CD14-positive monocyte (primary cell): ENCODE measurements at regions not wholly inside any gene's neighbourhood (a gene's known extent, or its start where the extent isn't known, plus 50 kb on each side); places are given as distances from the start of the nearest gene placed in this dataset.

Source experiments
- DNase-seq, 3 donors: peaks; one replicate each; pipeline ENCODE4 v3.0.0-alpha.2; 2011 to 2022
- H2AFZ ChIP-seq: 2 replicates; pipeline ENCODE4 v1.6.0; 2012; ENCODE audit warnings: mild to moderate bottlenecking, low read depth, low read length, inconsistent platforms; ENCODE audit not compliant: insufficient read depth, poor library complexity, severe bottlenecking
- H3K27ac ChIP-seq, 2 donors: 1 replicate in 1 of 2; 2 replicates in 1 of 2; pipeline ENCODE4 v1.5.1; 2012 to 2013; ENCODE audit warnings: low read length in 2 of 2, control low read depth in 1 of 2, inconsistent platforms in 1 of 2, low read depth in 1 of 2, mild to moderate bottlenecking in 1 of 2
- H3K27me3 ChIP-seq, 2 donors: one replicate each; pipeline versions ENCODE4 v1.6.0 to v1.6.1; 2011 to 2013; ENCODE audit warnings: low read length in 2 of 2; ENCODE audit not compliant: control insufficient read depth in 2 of 2, insufficient read depth in 2 of 2
- H3K36me3 ChIP-seq, 2 donors: replicated peaks in 1 of 2; 1 replicate in 1 of 2; 2 replicates in 1 of 2; pipeline versions ENCODE4 v1.5.1 to v1.6.1; 2012 to 2013; ENCODE audit warnings: low read length in 2 of 2, control low read depth in 1 of 2, inconsistent platforms in 1 of 2, mild to moderate bottlenecking in 1 of 2; ENCODE audit not compliant: insufficient read depth in 2 of 2, control insufficient read depth in 1 of 2
- H3K4me1 ChIP-seq, 2 donors: 1 replicate in 1 of 2; 2 replicates in 1 of 2; pipeline versions ENCODE4 v1.5.1 to v1.6.1; 2012 to 2013; ENCODE audit warnings: low read length in 2 of 2, control low read depth in 1 of 2, inconsistent platforms in 1 of 2, mild to moderate bottlenecking in 1 of 2, moderate library complexity in 1 of 2; ENCODE audit not compliant: insufficient read depth in 2 of 2, control insufficient read depth in 1 of 2
- H3K4me2 ChIP-seq: replicated peaks from 2 replicates; pipeline ENCODE3; 2012; ENCODE audit warnings: low read length, moderate library complexity, mild to moderate bottlenecking; ENCODE audit not compliant: poor library complexity, severe bottlenecking; ENCODE audit errors: extremely low read depth
- H3K4me3 ChIP-seq, 3 experiments: fragments of 200-600 bp in 1 of 3; sonication (generic) in 1 of 3; replicated peaks in 1 of 3; 1 replicate in 2 of 3; 2 replicates in 1 of 3; pipeline ENCODE4 v1.5.1; 2011 to 2013; ENCODE audit warnings: low read length in 3 of 3, mild to moderate bottlenecking in 3 of 3, control low read depth in 2 of 3, low read depth in 2 of 3, inconsistent platforms in 1 of 3, moderate library complexity in 1 of 3
- H3K79me2 ChIP-seq: 2 replicates; pipeline ENCODE4 v1.6.0; 2012; ENCODE audit warnings: mild to moderate bottlenecking, control low read depth, inconsistent platforms, low read length, moderate library complexity; ENCODE audit not compliant: insufficient read depth
- H3K9ac ChIP-seq: 2 replicates; pipeline ENCODE4 v1.6.0; 2017; ENCODE audit warnings: low read length, mild to moderate bottlenecking; ENCODE audit not compliant: insufficient read depth, poor library complexity, severe bottlenecking
- H3K9me3 ChIP-seq, 2 donors: replicated peaks in 1 of 2; 1 replicate in 1 of 2; 2 replicates in 1 of 2; pipeline versions ENCODE4 v1.5.1 to v1.6.1; 2012 to 2013; ENCODE audit warnings: low read length in 2 of 2, control low read depth in 1 of 2; ENCODE audit not compliant: control insufficient read depth in 1 of 2, insufficient read depth in 1 of 2
- H4K20me1 ChIP-seq: 2 replicates; pipeline ENCODE4 v1.6.0; 2012; ENCODE audit warnings: mild to moderate bottlenecking, low read length, control low read depth, moderate library complexity; ENCODE audit not compliant: insufficient read depth
- H3K27ac Mint-ChIP-seq, 7 donors: one replicate each; pipeline ENCODE4 v1.8.0; 2020; ENCODE audit warnings: mild to moderate bottlenecking in 7 of 7, mixed read lengths in 7 of 7, moderate library complexity in 6 of 7, inconsistent platforms in 2 of 7
- H3K27me3 Mint-ChIP-seq, 3 donors: one replicate each; pipeline ENCODE4 v1.8.0; 2021 to 2022; ENCODE audit warnings: low read depth in 3 of 3, mild to moderate bottlenecking in 3 of 3, mixed read lengths in 3 of 3, moderate library complexity in 3 of 3, inconsistent platforms in 1 of 3
- H3K36me3 Mint-ChIP-seq, 2 donors: one replicate each; pipeline ENCODE4 v1.8.0; 2020; ENCODE audit warnings: mixed read lengths in 2 of 2, inconsistent platforms in 1 of 2, mild to moderate bottlenecking in 1 of 2
- H3K4me1 Mint-ChIP-seq: one replicate; pipeline ENCODE4 v1.8.0; 2020; ENCODE audit warnings: mild to moderate bottlenecking, mixed read lengths
- H3K4me3 Mint-ChIP-seq, 2 donors: one replicate each; pipeline ENCODE4 v1.8.0; 2020; ENCODE audit warnings: mild to moderate bottlenecking in 2 of 2, mixed read lengths in 2 of 2, moderate library complexity in 1 of 2
- H3K9me3 Mint-ChIP-seq, 7 donors: one replicate each; pipeline ENCODE4 v1.8.0; 2020 to 2022; ENCODE audit warnings: mixed read lengths in 7 of 7, mild to moderate bottlenecking in 6 of 7, moderate library complexity in 6 of 7, inconsistent platforms in 2 of 7
- CTCF ChIP-seq: fragments of 200-600 bp; IDR thresholded peaks from one replicate; pipeline ENCODE4 v1.8.0; 2022; ENCODE audit warnings: antibody characterized with exemption, mild to moderate bottlenecking
- WGBS: methylation state at CpG from one replicate; pipeline ENCODE4 v1.1.5; 2013; ENCODE audit warnings: missing lambda C conversion rate; ENCODE audit not compliant: insufficient coverage; 5-methylcytosine and 5-hydroxymethylcytosine counted together
- intact Hi-C, 2 donors: fragments of 100-400 bp; cut with micrococcal nuclease; formaldehyde crosslinking; loops; one replicate each; pipeline versions ENCODE4 v1.15.0 to v1.15.1; 2023

GRCh38 chr12:75939016-75939642 is 92.4 kb downstream of the PHLDA1 start:
- intact Hi-C loops, result loop anchor here in 1 of 2 donors (5.0 to 10.0 kb wide), 2 partner anchors 46 to 223 kb away; no protein-coding TSS in a partner anchor
- Mint-ChIP-seq H3K9me3 (peaks cover 2 to 6% (median 4%) of the 10 kb centered on the region in 7 donors), H3K4me1 (peaks cover 12% of the 10 kb centered on the region), H3K4me3 (no peak overlapping the region), H3K27ac (no peak overlapping the region), H3K27me3 (peaks cover 3 to 10% (median 7%) of the 10 kb centered on the region in 3 donors), H3K36me3 (no peaks in the 10 kb centered on the region)
- Histone ChIP-seq H3K36me3 (no peaks in the 10 kb centered on the region), H3K4me3 (no peak overlapping the region), H3K9ac (no peak overlapping the region), H3K4me1 (peaks cover 10 to 14% of the 10 kb centered on the region in 2 donors), H3K27me3 (peaks cover 18% of the 10 kb centered on the region in 2 donors), H3K79me2 (no peaks in the 10 kb centered on the region), H3K27ac (no peak overlapping the region), H2AFZ (no peak overlapping the region), H4K20me1 (no peaks in the 10 kb centered on the region), H3K9me3 (no peaks in the 10 kb centered on the region), H3K4me2 (no peak overlapping the region)
- no peak for TF ChIP-seq CTCF
- no peak for DNase-seq
- 51% methylated on average over 5 of the region's 5 CpGs for WGBS

- Histone ChIP-seq H3K4me3 (no peak overlapping the region), H2AFZ (no peak overlapping the region), H3K4me2 (no peak overlapping the region), H3K79me2 (no peaks in the 10 kb centered on the region), H4K20me1 (no peaks in the 10 kb centered on the region), H3K27ac (no peak overlapping the region), H3K9ac (no peak overlapping the region), H3K27me3 (peaks cover 18 to 20% of the 10 kb centered on the region in 2 donors), H3K9me3 (no peaks in the 10 kb centered on the region), H3K36me3 (no peaks in the 10 kb centered on the region), H3K4me1 (peaks cover 9 to 13% of the 10 kb centered on the region in 2 donors)
- Mint-ChIP-seq H3K4me3 (no peak overlapping the region), H3K4me1 (peaks cover 12% of the 10 kb centered on the region), H3K36me3 (no peaks in the 10 kb centered on the region), H3K27ac (no peak overlapping the region), H3K27me3 (peaks cover 7 to 10% (median 8%) of the 10 kb centered on the region in 3 donors), H3K9me3 (peaks cover 2 to 6% (median 4%) of the 10 kb centered on the region in 7 donors)
- no peak for DNase-seq
- no peak for TF ChIP-seq CTCF
- intact Hi-C loops, result loop anchor here in 1 of 2 donors (5.0 to 10.0 kb wide), 2 partner anchors 47 to 224 kb away; no protein-coding TSS in a partner anchor
- WGBS, result no CpG with 5 or more reads among the region's 2 CpGs
Observed at GRCh38 chr12:75938189-75938588, 93.4 kb downstream of the PHLDA1 start.
